HG03442 (cell line): ENCODE measurements at regions not wholly inside any gene's neighbourhood (a gene's known extent, or its start where the extent isn't known, plus 50 kb on each side); places are given as distances from the start of the nearest gene placed in this dataset.

Source experiments
- ATAC-seq: cut with Tn5 transposase; IDR thresholded peaks from one replicate; pipeline ENCODE4 v1.9.1; 2021; ENCODE audit warnings: mild to moderate bottlenecking, moderate library complexity; ENCODE audit not compliant: unreplicated experiment

- no peak for ATAC-seq
Observed at GRCh38 chr18:38951633-38952032, 1386.0 kb upstream of the CELF4 start.

- no peak for ATAC-seq
Observed at GRCh38 chr18:38948436-38948835, 1382.8 kb upstream of the CELF4 start.

GRCh38 chr18:38944446-38945024, 1378.9 kb upstream of the CELF4 start:
- no peak for ATAC-seq

- no peak for ATAC-seq
Observed at GRCh38 chr18:38941711-38942561, 1376.3 kb upstream of the CELF4 start.

GRCh38 chr18:38940863-38941531, 1375.4 kb upstream of the CELF4 start:
- ATAC-seq: peak; percentile 77

- ATAC-seq: peak; percentile 29
Observed at GRCh38 chr18:38940475-38940862, 1374.9 kb upstream of the CELF4 start.

- peak; percentile 75 for ATAC-seq
Observed at GRCh38 chr18:38933910-38934510, 1368.4 kb upstream of the CELF4 start.

- ATAC-seq: no peak
Observed at GRCh38 chr18:38933322-38933721, 1367.7 kb upstream of the CELF4 start.

GRCh38 chr18:38932752-38933151, 1367.2 kb upstream of the CELF4 start:
- ATAC-seq: peak; percentile 41

- no peak for ATAC-seq
Observed at GRCh38 chr18:38931754-38932050, 1366.1 kb upstream of the CELF4 start.

GRCh38 chr18:38930881-38931753, 1365.5 kb upstream of the CELF4 start:
- no peak for ATAC-seq

GRCh38 chr18:38923540-38923939, 1357.9 kb upstream of the CELF4 start:
- no peak for ATAC-seq

GRCh38 chr18:38923126-38923525, 1357.5 kb upstream of the CELF4 start:
- ATAC-seq: no peak

GRCh38 chr18:38909972-38910371, 1344.4 kb upstream of the CELF4 start:
- no peak for ATAC-seq

GRCh38 chr18:38902796-38903195, 1337.2 kb upstream of the CELF4 start:
- no peak for ATAC-seq

- no peak for ATAC-seq
Observed at GRCh38 chr18:38900445-38900844, 1334.8 kb upstream of the CELF4 start.

GRCh38 chr18:38900031-38900430, 1334.4 kb upstream of the CELF4 start:
- no peak for ATAC-seq

- ATAC-seq: no peak
Observed at GRCh38 chr18:38899252-38899651, 1333.7 kb upstream of the CELF4 start.

GRCh38 chr18:38898167-38898566, 1332.6 kb upstream of the CELF4 start:
- no peak for ATAC-seq

GRCh38 chr18:38895560-38895959, 1330.0 kb upstream of the CELF4 start:
- no peak for ATAC-seq

- no peak for ATAC-seq
Observed at GRCh38 chr18:38887671-38888020, 1322.0 kb upstream of the CELF4 start.
